ENCODE measurements at regions not wholly inside any gene's neighbourhood (a gene's known extent, or its start where the extent isn't known, plus 50 kb on each side); places are given as distances from the start of the nearest gene placed in this dataset.

GRCh38 chr9:16039218-16039987, 486.6 kb downstream of the CCDC171 start (continued):
- TF ChIP-seq ZBTB43 (CRISPR knock-in tag; IDR thresholded peaks at IDR 0.05) (no peak), NCOA2 (IDR thresholded peaks at IDR 0.05; ENCODE audit: partially characterized antibody in 2 of 2) (no peak)
- TF ChIP-seq, protein P1, sequence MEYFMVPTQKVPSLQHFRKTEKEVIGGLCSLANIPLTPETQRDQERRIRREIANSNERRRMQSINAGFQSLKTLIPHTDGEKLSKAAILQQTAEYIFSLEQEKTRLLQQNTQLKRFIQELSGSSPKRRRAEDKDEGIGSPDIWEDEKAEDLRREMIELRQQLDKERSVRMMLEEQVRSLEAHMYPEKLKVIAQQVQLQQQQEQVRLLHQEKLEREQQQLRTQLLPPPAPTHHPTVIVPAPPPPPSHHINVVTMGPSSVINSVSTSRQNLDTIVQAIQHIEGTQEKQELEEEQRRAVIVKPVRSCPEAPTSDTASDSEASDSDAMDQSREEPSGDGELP (CRISPR knock-in tag; IDR thresholded peaks at IDR 0.05; ENCODE audit: borderline replicate concordance), result no peak

GRCh38 chr9:16039988-16040761, 487.3 kb downstream of the CCDC171 start:
- Histone ChIP-seq H3K36me3 (ENCODE audit: control insufficient read depth, insufficient read depth, low read length) (no peaks in the 10 kb centered on the region), H3K27ac (ENCODE audit: extremely low read depth, low read depth, low read length) (no peak overlapping the region), H3K9me1 (ENCODE audit: control insufficient read depth, insufficient read depth, low read length) (no peaks in the 10 kb centered on the region), H3K4me1 (replicated peaks in 1 of 2; ENCODE audit: control insufficient read depth in 2 of 2, insufficient read depth in 2 of 2, low read length in 2 of 2) (no peaks in the 10 kb centered on the region), H3K9me3 (replicated peaks; ENCODE audit: control insufficient read depth, insufficient read depth, low read depth, low read length) (no peaks in the 10 kb centered on the region), H3K4me3 (no peak overlapping the region), H2AFZ (ENCODE audit: low read depth, low read length) (no peak overlapping the region), H4K20me1 (replicated peaks; ENCODE audit: control insufficient read depth, insufficient read depth, low read length) (no peaks in the 10 kb centered on the region), H3K9ac (ENCODE audit: insufficient read depth in 1 of 2, low read depth in 2 of 2, low read length in 2 of 2) (no peak overlapping the region), H3K79me2 (ENCODE audit: control insufficient read depth, insufficient read depth, low read length) (no peaks in the 10 kb centered on the region), H3K27me3 (ENCODE audit: control insufficient read depth in 2 of 2, insufficient read depth in 2 of 2, low read length in 2 of 2) (no peaks in the 10 kb centered on the region), H3K4me2 (ENCODE audit: insufficient read depth, low read length) (no peak overlapping the region)
- no peak for FAIRE-seq
- intact Hi-C loops (cut with micrococcal nuclease) (no loop called here), in situ Hi-C loops (cut with MboI) (no loop called here)
- TF ChIP-seq ZBTB7A (IDR thresholded peaks at IDR 0.05; ENCODE audit: borderline replicate concordance, control insufficient read depth, low read depth, low read length), result no peak
- no peak for ATAC-seq
- WGBS (ENCODE audit: insufficient coverage, low coverage, missing lambda C conversion rate), result 5% methylated on average over 10 of the region's 10 CpGs
- no peak for DNase-seq (ENCODE audit: extremely low read depth in 1 of 4, low spot score in 3 of 4)
- CTCF ChIA-PET (ENCODE audit: low intra/inter-chr PET ratio), result no interaction called here
- POLR2A ChIA-PET, result no interaction called here
- BruUV-seq (replicated peaks), result no TSS peak

All from K562 (cell line).